Skin of body (tissue), 1 donor: ENCODE measurements at regions not wholly inside any gene's neighbourhood (a gene's known extent, or its start where the extent isn't known, plus 50 kb on each side); places are given as distances from the start of the nearest gene placed in this dataset.
"Not testable (repeated sequence)": the region's sequence is repeated elsewhere in the genome, so short reads cannot be mapped to it uniquely, and the experiment has no call there.

Experiments
- DNase-seq: peaks from one replicate; lab custom pipeline; 2025; lab: John Stamatoyannopoulos, UW

DNA sequence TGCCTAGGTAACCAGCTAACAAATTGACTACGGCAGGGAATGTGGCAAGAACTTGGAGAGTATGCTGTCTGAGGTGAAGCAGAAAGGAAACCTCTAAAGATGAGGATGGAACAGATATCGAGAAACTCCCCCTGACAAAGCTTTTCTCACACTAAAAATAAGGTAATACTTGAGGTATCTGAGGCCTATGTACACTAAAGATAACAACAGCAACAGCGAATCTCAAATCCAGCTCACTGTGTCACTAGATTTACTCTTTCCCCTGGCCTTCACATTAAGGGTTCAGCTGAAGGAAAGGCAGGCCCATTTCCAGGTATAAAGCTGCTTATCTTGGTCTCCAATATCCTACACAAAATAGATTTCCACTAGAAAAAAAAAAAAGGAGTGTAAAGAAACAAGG, 518.0 kb downstream of the KCNT2 start:
- no peak for DNase-seq

DNA sequence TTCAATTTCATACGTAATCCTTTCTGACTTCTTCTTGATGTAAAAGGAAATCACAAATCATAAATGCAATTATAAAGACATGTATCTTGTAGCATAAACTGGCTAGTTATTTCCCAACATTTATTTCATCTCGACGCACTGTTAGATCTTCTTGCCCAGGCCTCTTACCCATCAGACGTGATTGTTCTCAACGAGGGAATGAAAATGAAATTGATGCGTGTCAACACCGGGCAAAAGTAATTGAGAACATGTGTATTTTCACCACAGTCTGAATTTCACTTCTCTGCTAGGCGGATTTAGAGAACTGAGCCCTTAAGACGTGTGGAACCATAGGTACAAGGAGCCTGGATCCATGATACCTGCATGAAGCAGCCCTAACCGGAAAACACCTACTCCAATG, 519.7 kb downstream of the KCNT2 start:
- DNase-seq = no peak

DNA sequence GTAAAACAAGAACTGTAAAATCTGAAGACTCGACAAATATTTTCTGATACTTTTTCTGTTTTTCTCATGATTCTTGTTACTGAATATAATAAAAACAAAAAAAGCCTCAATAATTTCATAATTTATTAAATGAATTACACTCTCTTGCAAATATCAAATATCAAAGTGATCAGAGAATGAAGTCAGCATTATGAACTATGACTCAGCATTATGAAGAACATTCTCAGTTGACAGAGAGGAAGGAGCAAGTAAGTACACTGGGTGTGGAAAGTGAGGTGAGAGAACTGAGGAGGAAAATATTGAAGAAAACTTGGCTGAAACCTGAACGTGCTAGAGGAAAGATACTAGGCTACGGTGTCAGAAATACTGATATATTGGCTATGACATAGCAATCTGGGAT, 529.5 kb downstream of the KCNT2 start:
- DNase-seq = no peak

DNA sequence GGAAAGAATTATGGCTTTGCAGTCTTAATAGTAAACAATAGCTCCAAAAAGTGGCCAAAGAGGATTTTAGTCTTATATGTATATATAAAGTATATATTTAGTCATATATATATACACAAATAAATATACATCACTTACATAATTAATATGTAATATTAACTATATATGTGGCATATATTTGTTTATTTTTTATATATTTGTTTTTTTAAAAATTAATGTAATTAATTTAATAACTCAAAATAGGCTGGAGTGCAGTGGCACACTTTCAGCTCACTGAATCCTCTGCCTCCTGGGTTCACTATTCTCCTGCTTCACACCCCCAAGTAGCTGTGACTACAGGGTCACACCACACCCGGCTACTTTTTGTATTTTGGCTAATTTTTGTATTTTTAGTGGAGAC, 532.6 kb downstream of the KCNT2 start:
- DNase-seq = no peak

DNA sequence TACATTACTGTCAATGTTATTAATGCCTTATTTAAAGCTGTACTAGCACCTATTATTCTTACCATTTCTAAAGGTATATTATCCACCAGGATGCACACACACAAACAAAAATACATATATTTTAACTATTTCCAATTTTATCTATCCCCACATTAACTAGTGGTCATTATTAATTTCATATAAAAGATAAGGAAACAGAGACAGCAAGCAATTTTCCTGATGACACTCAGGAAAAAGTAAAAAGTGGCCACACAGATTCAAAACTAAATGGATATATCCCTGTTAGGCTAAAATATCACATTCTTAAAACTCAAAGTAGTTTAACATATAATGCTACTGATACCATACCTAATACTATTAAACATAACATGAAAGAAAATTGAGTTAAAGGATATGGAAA, 534.1 kb downstream of the KCNT2 start:
- DNase-seq = no peak

DNA sequence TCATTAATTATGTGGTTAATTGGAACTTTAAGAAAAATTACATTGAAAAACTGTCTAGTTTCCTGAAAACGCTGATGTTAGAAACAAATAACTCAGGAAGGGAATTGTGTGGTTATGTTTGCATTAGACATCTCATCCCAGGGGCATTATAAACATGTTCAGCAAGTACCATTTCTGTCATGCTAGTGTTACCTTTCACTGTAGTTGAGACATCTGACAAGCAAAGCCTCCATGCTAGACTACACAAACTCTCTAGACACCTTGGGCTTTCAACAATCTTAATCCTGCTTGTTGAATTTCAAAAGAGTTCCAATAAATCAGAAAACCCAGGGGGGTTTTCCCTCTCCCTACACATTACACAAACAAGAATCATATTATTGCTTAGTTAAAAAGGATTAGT, 536.8 kb downstream of the KCNT2 start:
- no peak for DNase-seq

DNA sequence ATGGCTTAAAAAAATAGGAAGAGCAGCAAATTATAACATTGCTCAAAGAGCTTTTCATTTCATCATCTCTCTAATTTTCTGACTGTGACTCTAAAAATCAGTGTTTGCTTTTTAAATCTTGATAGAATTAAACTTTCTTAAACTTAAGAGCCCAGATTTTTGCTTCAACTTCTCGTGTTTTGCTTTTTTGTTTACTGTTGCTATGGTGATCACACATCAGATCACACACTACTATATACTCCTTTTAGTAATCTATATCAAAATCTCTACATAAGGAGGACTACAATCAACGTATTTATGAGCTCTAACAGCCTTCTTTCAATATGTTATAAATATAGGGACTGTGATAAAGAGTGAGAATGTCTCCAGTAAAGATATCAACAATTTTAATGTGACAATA, 537.3 kb downstream of the KCNT2 start:
- DNase-seq = no peak

DNA sequence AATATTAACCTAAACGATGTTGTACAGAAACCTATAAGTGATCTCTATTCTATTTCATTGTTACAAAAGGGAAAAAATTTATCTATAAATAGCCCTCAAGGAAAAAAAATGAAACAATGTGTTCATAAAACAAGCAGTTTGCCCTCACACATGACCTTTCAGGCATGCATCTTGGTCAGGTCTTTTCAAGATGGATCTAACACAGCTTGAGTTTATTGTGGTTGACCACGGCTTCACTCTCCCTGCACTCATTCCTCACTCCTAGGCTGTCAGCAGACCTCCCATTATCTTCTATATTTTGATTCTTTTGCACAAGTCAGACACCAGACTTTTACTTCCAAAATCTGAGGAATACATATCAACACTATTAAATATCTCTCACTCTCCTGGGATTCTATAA, 544.3 kb downstream of the KCNT2 start:
- DNase-seq = no peak

DNA sequence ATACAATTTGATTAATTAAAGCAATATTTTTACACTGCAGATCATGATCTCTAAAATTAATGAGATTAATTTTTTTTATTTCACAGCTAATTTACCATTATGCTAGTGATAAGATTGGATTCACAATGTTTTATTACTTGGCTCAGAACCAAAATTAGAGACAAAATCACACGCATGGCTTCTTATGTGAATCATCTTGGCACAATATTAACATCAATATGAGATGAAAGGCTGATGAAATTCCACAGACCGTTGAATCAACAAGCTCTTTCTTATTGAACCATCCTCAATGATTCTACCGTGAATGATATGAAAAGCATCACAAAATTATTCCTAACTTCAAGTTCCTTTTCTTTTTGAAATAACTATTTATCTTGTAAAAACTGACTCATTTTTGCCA, 544.9 kb downstream of the KCNT2 start:
- DNase-seq = no peak

DNA sequence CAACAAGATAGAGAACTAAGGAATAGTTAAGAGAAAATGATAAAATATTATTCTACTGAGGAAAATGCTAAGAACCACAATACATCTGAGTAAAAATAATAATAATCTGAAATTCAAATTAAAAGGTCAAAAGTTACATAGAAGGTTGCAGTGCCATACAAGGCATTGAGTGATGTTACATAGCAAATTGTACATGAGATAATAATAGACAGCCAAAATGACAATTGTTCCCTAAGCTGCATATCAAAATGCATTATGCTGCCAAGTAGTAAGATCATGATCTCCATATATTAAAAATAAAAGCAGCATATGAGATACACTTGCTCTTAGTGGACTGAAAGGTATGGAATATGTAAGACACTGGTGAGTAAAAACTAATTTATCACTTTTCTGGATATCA, 547.7 kb downstream of the KCNT2 start:
- no peak for DNase-seq

DNA sequence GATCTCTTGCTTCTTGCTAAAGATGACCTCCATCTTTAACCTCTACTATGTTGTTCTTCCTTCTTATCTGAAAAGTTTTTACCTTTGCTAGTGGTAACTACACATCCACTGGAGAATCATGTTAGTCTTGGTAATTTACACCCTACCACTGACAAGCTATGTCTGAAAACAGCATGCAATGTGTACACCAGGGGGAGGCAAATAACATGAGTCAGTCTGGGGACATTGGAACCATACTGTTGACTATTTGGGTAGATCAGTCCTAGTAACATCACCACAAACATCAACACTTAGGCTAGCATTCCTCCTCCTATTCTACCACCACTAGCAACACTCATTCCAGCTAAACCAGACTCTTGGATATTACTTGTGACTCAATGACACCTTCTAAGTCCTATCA, 549.0 kb downstream of the KCNT2 start:
- DNase-seq = no peak

DNA sequence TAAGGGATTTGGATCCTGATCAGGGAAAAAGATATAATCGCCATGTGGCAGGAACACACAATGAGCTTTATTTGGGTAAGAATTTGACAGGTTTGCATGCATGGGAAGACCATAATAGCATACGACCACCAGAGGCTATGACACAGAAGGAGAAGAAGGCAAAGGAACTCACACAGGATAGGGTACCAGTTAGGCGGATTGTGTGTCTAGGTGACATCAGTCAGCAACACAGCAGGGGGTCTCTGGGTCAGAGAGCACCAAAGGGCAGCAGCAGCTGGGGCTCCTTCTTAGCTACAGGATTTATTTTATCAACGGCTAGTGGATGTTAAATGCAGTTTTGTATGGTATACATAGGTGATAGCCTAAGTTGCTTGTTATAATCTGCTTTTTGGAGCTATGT, 551.3 kb downstream of the KCNT2 start:
- DNase-seq = no peak

DNA sequence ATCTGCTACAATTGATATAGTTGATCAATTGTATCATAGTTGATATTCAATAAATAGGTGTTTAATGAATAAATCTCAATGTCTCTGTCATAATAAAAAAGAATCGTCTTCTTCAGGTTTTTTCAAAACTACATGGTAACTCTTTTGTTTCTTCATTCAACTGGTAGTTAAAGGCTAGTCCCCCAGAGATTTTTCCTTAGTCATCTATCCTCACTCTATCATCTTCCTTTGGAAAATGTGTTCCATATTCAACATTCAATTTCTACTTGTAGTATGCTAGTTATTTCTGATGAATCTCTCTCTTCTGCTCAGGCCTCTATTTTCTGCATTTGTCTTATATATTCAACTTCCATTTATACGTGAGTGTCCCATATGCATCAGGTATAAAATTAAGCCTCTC, 558.8 kb downstream of the KCNT2 start:
- no peak for DNase-seq

DNA sequence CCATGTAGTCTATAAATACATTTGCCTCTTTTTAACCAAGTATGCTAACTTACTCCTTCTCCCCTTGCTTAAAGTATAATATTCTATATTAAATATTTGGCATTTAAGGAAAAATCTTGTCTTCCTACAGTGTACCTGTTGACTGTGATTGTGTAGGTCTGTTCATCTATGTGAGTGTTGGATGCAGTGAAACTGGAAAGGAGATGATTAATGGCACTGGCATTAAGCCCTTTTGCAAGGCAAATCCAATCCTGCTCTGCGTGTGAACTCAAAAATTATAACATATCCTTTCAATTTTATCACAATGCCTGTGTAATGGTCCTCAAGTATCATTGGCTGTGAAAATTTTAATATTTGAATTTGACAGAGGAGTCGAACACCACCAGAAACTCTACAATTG, 565.0 kb downstream of the KCNT2 start:
- DNase-seq = no peak

DNA sequence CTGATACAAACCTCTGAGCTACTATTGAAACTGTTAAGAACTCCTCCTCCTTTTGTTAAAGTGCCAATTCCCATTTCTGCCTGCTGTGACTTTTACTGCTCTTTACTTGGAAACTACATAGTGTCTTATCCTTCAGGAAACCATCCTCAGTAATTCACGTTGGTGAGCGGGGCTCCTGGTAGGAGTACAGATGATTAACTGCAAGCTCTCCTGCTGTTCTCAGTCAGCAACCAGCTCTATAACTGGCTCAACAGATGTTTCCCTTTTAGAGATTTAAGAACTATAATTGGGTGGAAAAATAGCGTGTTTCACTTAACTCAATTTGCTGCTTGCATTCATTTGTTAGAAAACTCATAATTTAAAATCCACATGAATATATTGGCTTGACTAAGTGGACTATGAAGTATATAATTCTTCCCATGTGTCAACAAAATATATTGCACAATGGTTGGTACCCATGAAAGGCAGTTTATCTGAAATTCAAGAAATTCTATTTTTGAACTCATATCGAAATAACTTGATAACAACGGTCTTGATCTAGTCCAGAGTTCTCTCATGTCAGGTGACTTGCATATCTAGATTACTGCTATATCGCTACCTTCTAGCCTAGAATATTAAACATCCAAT, 574.0 kb downstream of the KCNT2 start:
- peak; percentile 17 for DNase-seq

DNA sequence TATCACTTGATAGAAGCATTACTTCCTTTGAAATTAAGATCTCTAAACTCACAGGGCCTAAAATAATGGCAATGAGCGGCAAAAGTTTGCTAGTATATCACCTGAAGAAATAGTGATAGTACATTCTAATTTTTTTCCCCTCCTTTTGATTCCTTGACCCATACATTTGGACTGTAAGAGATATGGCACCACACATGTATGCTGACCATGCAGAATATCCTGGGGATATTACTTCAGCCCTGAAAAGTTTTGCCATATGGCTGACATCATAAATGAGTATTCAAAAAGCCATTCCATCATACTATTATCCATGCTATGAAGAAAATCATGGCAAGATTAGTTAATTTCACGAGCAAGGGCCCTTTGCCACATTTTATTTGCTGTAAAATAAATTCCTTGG, 576.9 kb downstream of the KCNT2 start:
- DNase-seq = not testable (repeated sequence)

DNA sequence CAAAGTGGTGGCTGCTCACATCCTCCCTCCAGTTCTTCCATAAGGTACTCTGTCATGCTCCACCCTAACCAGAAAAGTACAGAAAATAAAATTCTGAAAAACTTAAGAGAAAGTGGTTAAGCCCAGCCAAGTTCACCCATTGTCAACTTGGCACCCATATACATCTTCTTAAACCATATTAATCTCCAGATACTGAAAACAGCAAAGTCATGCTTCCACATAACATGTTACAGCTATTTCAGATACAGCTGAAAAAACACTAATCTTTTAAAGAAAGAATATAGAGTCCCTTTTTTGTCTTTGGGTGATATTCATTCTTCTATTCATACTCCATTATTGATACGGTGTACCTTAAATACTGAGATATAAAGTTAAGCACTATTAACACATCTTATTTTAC, 577.8 kb downstream of the KCNT2 start:
- no peak for DNase-seq

DNA sequence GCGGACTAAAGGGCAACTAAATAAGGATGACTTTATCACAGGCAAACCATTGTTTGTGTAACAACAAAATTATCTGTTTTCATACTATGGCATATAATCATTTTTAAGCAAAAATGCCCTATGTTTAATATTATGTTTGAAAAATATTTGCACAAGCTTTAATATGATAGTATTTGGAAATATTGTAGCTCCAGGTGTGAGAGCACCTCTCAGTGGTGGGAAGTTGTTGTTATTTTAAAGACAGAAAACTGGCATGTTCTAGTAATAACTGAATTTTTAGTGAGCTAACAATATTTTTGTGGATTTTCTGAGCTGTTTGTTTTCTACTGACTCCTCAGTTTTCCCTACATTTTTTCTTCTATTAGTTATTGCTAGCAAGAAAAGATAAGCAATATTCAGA, 578.8 kb downstream of the KCNT2 start:
- DNase-seq = no peak

DNA sequence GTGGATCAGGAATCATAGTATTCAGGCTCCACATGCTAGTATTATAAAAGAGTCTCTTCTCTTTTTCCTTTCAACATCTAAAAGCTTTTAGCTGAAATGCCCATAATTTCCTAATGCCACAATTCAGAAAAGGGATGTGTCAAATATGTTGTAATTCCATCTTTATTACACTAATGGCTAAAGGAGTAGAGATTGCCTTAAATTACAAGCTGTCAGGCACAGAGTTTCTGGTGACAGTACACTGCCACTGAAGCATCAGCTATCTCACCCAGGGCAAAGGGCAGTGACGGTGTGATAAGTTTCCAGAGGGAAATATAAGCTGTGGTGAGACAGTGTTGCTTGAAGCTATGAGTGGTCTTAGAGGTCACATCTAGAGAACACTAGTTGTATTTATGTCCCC, 581.1 kb downstream of the KCNT2 start:
- DNase-seq = no peak

DNA sequence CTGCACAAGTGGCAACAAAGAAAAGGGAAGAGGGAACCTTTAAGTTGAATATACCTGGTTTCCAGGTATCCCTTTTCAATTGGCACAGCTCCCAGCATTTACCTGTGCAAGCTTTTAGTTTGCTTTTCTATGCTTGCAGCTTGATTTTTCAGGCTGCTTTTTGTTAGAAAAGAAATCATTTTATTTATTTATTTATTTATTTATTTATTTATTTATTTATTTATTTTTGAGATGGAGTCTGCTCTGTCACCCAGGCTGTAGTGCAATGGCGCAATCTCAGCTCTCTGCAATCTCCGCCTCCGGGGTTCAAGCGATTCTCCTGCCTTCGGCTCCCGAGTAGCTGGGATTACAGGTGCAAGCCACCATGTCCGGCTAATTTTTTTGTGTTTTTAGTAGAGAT, 587.1 kb downstream of the KCNT2 start:
- not testable (repeated sequence) for DNase-seq

DNA sequence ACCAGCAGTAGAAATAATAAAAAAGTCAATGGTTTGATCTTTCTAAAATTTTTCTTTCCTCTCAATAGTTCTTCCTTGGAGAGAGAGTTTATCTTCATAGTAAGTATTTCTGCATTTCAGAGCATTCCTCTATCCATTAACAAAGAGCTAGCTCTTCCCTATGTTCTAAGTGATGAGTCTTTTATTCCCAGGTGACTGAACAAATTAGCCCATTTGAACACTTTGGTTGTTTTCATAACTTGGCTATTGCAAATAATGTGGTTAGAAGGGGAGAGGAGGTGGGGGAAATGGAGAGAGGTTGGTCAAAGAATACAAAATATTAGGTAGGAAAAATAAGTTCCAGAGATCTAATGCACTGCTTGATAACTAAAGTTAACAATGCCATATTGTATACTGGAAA, 598.9 kb downstream of the KCNT2 start:
- DNase-seq = no peak

DNA sequence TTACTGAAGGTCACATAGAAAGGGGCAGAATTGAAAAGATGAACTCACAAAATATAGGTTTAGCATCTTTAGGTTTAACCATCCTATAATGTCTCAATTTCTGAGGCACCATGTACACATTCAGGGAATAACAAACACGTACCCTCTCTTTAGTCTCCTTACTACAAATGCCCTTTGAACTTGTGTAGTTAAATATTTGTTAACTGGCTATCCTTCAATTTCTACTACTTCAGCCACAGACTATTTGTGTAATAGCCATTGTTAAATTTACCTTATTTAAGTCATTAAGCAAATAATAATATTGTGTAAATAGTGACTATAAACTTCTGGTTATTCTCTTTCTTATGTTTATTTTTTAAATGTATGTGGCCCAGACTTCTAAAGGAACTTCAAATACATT, 600.5 kb downstream of the KCNT2 start:
- no peak for DNase-seq

DNA sequence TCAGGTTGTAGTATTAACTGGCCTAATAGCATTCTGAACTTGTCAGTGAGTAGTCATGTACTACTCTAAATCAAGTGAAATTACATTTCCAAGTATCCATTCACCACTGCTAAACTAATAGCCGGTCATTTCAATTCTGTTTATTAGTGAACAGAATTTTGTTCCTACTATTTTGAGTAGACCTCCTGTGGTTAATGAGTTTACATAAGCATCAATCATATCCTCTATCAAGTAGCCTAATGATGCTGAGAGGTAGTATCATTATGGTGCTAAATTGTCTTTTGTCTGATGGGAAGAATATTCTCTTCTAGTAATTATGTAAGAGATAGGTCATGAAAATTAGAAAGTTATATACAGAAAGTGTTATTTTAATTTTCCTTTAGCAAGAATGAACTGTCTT, 602.8 kb downstream of the KCNT2 start:
- no peak for DNase-seq

DNA sequence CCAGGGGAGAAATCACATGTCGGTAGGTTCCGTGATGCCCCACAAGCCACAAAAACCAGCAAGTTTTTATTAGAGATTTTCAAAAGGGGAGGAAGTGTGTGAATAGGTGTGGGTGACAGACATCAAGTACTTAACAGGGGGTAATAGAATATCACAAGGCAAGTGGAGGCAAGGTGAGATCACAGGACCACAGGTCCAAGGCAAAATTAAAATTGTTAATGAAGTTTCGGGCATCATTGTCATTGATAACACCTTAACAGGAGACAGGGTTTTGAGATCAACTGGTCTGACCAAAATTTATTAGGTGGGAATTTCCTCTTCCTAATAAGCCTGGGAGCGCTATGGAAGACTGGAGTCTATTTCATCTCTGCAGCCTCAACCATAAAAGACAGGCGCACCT, 603.9 kb downstream of the KCNT2 start:
- not testable (repeated sequence) for DNase-seq
